ENCODE measurements at regions not wholly inside any gene's neighbourhood (a gene's known extent, or its start where the extent isn't known, plus 50 kb on each side); places are given as distances from the start of the nearest gene placed in this dataset.

GRCh38 chr1:200233393-200233792 is 176.4 kb downstream of the ZNF281 start:
- Histone ChIP-seq H2BK20ac (ENCODE audit: low read length) (no peak overlapping the region), H3K56ac (replicated peaks; ENCODE audit: insufficient read length, low read depth, low read length) (no peak overlapping the region), H4K91ac (replicated peaks; ENCODE audit: insufficient read length, low read length) (no peak overlapping the region), H4K5ac (ENCODE audit: insufficient read length, low read depth, low read length) (no peak overlapping the region), H4K8ac (ENCODE audit: extremely low read depth, insufficient read depth, low read length) (no peak overlapping the region), H3K27me3 (replicated peaks in 1 of 4; ENCODE audit: control insufficient read depth in 3 of 4, extremely low read depth in 1 of 4, insufficient read depth in 3 of 4, low read length in 3 of 4) (peaks cover 0 to 1% (median 0%) of the 10 kb centered on the region in 4 experiments; a peak in 1 of 7 replicates), H3K4me2 (ENCODE audit: insufficient read depth in 1 of 2, low read depth in 2 of 2, low read length in 2 of 2) (no peak overlapping the region), H4K20me1 (replicated peaks in 1 of 2; ENCODE audit: control insufficient read depth in 1 of 2, insufficient read depth in 2 of 2, low read length in 2 of 2) (no peaks in the 10 kb centered on the region), H3K9ac (replicated peaks in 1 of 4; ENCODE audit: extremely low read depth in 1 of 4, low read depth in 3 of 4, low read length in 3 of 4) (no peak overlapping the region), H2BK5ac (ENCODE audit: low read depth, low read length) (no peak overlapping the region), H3K27ac (ENCODE audit: low read depth, low read length) (no peak overlapping the region), H2AFZ (ENCODE audit: low read length) (no peak overlapping the region), H3K79me2 (ENCODE audit: control insufficient read depth in 1 of 2, insufficient read depth in 2 of 2, low read length in 2 of 2) (no peaks in the 10 kb centered on the region), H3K14ac (ENCODE audit: insufficient read length) (no peak overlapping the region), H3K4me1 (replicated peaks in 1 of 4; ENCODE audit: control insufficient read depth in 3 of 4, insufficient read depth in 4 of 4, low read length in 3 of 4) (peaks cover 0 to under 1% (median 0%) of the 10 kb centered on the region in 4 experiments; a peak in 1 of 7 replicates), H2AK5ac (ENCODE audit: low read depth, low read length) (no peak overlapping the region), H2BK15ac (ENCODE audit: low read length) (0 out of 2 replicates have a peak overlapping the region, but pooled peaks have one; percentile 25), H3K23ac (ENCODE audit: insufficient read length) (no peak overlapping the region), H3K4me3 (ENCODE audit: extremely low read depth in 1 of 4, insufficient read depth in 2 of 4, low read depth in 3 of 4, low read length in 4 of 4) (no peak overlapping the region), H2BK120ac (replicated peaks; ENCODE audit: low read depth, low read length) (no peak overlapping the region), H2BK12ac (ENCODE audit: low read depth, low read length) (no peak overlapping the region), H3K9me3 (ENCODE audit: insufficient read depth in 2 of 2, low read depth in 1 of 2, low read length in 1 of 2) (no peaks in the 10 kb centered on the region), H3K23me2 (ENCODE audit: low read depth, low read length) (peaks cover 2% of the 10 kb centered on the region; the same call in 1 of the 2 replicates), H3K36me3 (ENCODE audit: control insufficient read depth in 2 of 4, insufficient read depth in 4 of 4, low read length in 3 of 4) (no peaks in the 10 kb centered on the region), H3K4ac (replicated peaks; ENCODE audit: insufficient read length, low read depth, low read length) (no peak overlapping the region), H3K79me1 (ENCODE audit: low read depth, low read length) (no peaks in the 10 kb centered on the region), H3K18ac (ENCODE audit: extremely low read depth, low read length) (no peak overlapping the region)
- POLR2A ChIA-PET (ENCODE audit: partially characterized antibody) = no interaction called here
- FAIRE-seq (no peak), DNase-seq (ENCODE audit: low read depth in 1 of 2, low spot score in 2 of 2) (no peak)
- WGBS, 2 experiments (ENCODE audit: extremely low coverage in 1 of 2, insufficient coverage in 1 of 2, insufficient read length in 1 of 2, insufficient replicate concordance in 2 of 2, low coverage in 1 of 2, low lambda C conversion rate in 2 of 2, missing lambda C conversion rate in 1 of 2) = 80% methylated on average over 10 of the region's 10 CpGs; no CpG with 5 or more reads in 1 of the 2 experiments
- CTCF ChIA-PET (ENCODE audit: partially characterized antibody) = interaction anchor here (0.7 to 1.4 kb wide), 4 partner anchors 8 to 277 kb away, joined by 3 to 6 read pairs (median 4); no protein-coding TSS in a partner anchor
- TF ChIP-seq TEAD4 (IDR thresholded peaks at IDR 0.05; ENCODE audit: low read depth, low read length) (no peak), KDM1A (IDR thresholded peaks at IDR 0.05; ENCODE audit: borderline replicate concordance, low read length) (no peak), KDM5A (IDR thresholded peaks at IDR 0.05; ENCODE audit: low read length) (no peak)

All from H1 (cell line).